ENCODE measurements at regions not wholly inside any gene's neighbourhood (a gene's known extent, or its start where the extent isn't known, plus 50 kb on each side); places are given as distances from the start of the nearest gene placed in this dataset.

- TF ChIP-seq, protein P1, sequence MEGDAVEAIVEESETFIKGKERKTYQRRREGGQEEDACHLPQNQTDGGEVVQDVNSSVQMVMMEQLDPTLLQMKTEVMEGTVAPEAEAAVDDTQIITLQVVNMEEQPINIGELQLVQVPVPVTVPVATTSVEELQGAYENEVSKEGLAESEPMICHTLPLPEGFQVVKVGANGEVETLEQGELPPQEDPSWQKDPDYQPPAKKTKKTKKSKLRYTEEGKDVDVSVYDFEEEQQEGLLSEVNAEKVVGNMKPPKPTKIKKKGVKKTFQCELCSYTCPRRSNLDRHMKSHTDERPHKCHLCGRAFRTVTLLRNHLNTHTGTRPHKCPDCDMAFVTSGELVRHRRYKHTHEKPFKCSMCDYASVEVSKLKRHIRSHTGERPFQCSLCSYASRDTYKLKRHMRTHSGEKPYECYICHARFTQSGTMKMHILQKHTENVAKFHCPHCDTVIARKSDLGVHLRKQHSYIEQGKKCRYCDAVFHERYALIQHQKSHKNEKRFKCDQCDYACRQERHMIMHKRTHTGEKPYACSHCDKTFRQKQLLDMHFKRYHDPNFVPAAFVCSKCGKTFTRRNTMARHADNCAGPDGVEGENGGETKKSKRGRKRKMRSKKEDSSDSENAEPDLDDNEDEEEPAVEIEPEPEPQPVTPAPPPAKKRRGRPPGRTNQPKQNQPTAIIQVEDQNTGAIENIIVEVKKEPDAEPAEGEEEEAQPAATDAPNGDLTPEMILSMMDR (IDR thresholded peaks at IDR 0.05): no peak
- TF ChIP-seq POLR2A (IDR thresholded peaks at IDR 0.05): no peak
Measured at GRCh38 chr12:130280742-130281141, 56.9 kb upstream of the PIWIL1 start.
